ENCODE measurements at regions not wholly inside any gene's neighbourhood (a gene's known extent, or its start where the extent isn't known, plus 50 kb on each side); places are given as distances from the start of the nearest gene placed in this dataset.

DNA sequence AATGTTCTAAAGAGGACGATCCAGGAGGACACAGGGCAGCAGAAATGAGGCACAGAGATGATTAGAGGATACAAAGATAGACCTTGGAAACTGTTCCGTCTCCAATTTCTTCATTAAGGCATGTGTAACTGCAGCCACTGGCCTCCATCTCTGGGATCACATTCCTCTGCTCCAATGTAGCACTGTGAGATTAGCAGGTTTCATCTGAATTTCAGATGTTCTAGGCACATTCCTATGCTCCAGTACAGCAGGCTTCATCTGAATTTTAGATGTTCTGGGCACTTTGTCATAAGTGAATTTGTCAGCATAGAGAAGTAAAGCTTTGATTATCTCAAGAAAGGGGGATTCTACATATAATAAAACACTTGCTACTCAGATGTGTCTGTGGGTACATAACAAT lies 671.4 kb downstream of the MTRR start:
- H3K4me3 ChIP-seq = no peak overlapping the region
- H3K36me3 ChIP-seq = no peaks in the 10 kb centered on the region
- no peaks in the 10 kb centered on the region for H3K27me3 ChIP-seq
- H3K4me1 ChIP-seq = no peaks in the 10 kb centered on the region
- no peak for DNase-seq (ENCODE audit: extremely low spot score in 2 of 2)
- no peak overlapping the region for H3K27ac ChIP-seq
- intact Hi-C loops (cut with DNase I) = no loop called here
- TF ChIP-seq POLR2A (IDR thresholded peaks at IDR 0.05) (no peak), POLR2AphosphoS5 (IDR thresholded peaks at IDR 0.05; ENCODE audit: insufficient read depth in 1 of 2, low read depth in 1 of 2) (no peak)
- TF ChIP-seq, protein P1, sequence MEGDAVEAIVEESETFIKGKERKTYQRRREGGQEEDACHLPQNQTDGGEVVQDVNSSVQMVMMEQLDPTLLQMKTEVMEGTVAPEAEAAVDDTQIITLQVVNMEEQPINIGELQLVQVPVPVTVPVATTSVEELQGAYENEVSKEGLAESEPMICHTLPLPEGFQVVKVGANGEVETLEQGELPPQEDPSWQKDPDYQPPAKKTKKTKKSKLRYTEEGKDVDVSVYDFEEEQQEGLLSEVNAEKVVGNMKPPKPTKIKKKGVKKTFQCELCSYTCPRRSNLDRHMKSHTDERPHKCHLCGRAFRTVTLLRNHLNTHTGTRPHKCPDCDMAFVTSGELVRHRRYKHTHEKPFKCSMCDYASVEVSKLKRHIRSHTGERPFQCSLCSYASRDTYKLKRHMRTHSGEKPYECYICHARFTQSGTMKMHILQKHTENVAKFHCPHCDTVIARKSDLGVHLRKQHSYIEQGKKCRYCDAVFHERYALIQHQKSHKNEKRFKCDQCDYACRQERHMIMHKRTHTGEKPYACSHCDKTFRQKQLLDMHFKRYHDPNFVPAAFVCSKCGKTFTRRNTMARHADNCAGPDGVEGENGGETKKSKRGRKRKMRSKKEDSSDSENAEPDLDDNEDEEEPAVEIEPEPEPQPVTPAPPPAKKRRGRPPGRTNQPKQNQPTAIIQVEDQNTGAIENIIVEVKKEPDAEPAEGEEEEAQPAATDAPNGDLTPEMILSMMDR (IDR thresholded peaks at IDR 0.05) = no peak
- H3K9me3 ChIP-seq = no peaks in the 10 kb centered on the region

DNA sequence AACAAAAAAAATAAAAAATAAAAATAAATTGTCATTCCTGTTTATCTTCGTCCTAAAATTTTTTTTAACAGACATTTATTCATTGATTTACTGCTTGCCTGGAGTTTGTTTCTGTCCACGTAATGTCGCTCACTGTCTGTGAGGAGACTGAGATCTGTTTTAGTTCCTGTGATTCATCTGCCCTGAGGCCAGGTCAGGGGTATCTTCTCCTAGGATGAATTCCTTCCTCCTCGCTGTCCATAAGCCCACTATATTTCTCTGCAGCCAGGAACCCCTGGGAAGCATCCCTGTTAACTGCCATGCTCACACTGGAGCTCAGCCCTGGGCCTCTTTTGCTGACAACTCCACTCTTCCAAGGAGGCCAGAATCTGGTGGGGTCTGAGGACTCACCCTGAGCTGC lies 682.0 kb downstream of the MTRR start:
- H3K9me3 ChIP-seq = no peaks in the 10 kb centered on the region
- no peak for TF ChIP-seq POLR2A (IDR thresholded peaks at IDR 0.05)
- intact Hi-C loops (cut with DNase I) = no loop called here
- DNase-seq (ENCODE audit: extremely low spot score in 2 of 2) = no peak
- H3K4me1 ChIP-seq = no peaks in the 10 kb centered on the region
- H3K4me3 ChIP-seq = no peak overlapping the region
- no peak overlapping the region for H3K27ac ChIP-seq
- no peaks in the 10 kb centered on the region for H3K36me3 ChIP-seq
- no peaks in the 10 kb centered on the region for H3K27me3 ChIP-seq

DNA sequence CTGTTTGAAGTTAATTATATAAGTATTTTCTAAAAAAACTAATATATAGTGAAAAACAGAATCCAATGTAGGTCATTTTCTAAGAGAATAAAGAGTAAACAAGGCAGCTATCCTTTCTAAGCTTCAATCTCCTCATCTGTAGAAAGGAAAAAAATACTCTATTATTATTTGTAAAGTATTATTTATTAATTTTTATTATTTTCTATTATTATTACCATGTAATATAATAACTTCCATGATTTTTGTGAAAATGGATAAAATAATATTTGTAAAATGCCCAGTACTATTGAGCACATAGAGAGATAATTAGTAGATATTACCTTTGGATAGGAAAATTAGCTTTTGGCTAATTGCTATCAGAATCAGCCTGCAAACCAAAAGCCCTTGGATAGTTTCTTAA lies 684.4 kb downstream of the MTRR start:
- H3K27me3 ChIP-seq = no peaks in the 10 kb centered on the region
- no peak for DNase-seq (ENCODE audit: extremely low spot score in 2 of 2)
- intact Hi-C loops (cut with DNase I) = no loop called here
- no peak overlapping the region for H3K27ac ChIP-seq
- H3K4me1 ChIP-seq = no peaks in the 10 kb centered on the region
- H3K9me3 ChIP-seq = no peaks in the 10 kb centered on the region
- no peak overlapping the region for H3K4me3 ChIP-seq
- TF ChIP-seq POLR2A (IDR thresholded peaks at IDR 0.05) (no peak), POLR2AphosphoS5 (IDR thresholded peaks at IDR 0.05; ENCODE audit: insufficient read depth in 1 of 2, low read depth in 1 of 2) (no peak)
- TF ChIP-seq, protein P1 (IDR thresholded peaks at IDR 0.05) = no peak
- H3K36me3 ChIP-seq = no peaks in the 10 kb centered on the region

DNA sequence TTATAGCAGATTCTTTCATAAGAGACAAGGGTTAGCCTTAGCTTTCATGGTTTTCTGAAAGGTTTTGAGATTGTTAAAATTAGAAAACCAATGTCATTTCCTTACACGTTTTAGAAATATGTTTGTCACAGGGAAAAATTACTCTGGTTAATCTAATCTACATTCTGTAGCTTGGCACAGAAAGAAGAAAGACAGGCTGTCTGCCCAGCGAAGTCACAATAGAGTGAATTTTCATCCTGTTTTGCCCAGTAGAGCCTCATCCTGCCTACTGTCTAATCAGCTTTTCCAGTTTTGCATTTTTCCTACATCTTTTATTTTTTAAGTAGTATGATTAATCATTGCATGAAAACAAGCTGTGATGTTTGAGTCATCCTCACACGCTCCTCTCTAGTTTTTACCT lies 688.8 kb downstream of the MTRR start:
- intact Hi-C loops (cut with DNase I) = no loop called here
- no peak overlapping the region for H3K27ac ChIP-seq
- no peak for DNase-seq (ENCODE audit: extremely low spot score in 2 of 2)
- H3K4me1 ChIP-seq = no peaks in the 10 kb centered on the region
- no peaks in the 10 kb centered on the region for H3K36me3 ChIP-seq
- no peak for TF ChIP-seq POLR2A (IDR thresholded peaks at IDR 0.05)
- TF ChIP-seq, protein P1 (IDR thresholded peaks at IDR 0.05) = no peak
- TF ChIP-seq POLR2AphosphoS5 (IDR thresholded peaks at IDR 0.05; ENCODE audit: insufficient read depth in 1 of 2, low read depth in 1 of 2) = no peak
- H3K9me3 ChIP-seq = no peaks in the 10 kb centered on the region
- H3K27me3 ChIP-seq = no peaks in the 10 kb centered on the region
- H3K4me3 ChIP-seq = no peak overlapping the region

DNA sequence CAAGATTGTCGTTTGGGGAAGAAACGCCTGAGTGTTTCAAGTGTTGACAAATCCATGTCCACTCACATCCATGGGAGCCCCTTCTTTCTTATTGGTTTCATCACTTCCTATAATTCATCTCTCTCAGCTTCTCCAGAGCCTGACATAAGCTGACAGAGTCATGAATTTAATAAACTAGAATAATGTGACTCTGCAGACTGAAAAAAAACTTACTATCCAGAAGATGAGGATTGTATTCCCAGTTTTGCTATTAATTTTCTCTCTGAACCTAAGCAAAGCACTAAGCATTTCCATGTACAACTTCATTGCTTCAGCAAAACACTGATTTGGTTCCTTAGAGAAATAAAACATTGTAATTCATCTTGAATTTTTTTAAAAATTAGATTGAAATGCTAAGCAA lies 691.8 kb downstream of the MTRR start:
- no peaks in the 10 kb centered on the region for H3K4me1 ChIP-seq
- H3K27me3 ChIP-seq = no peaks in the 10 kb centered on the region
- H3K27ac ChIP-seq = no peak overlapping the region
- intact Hi-C loops (cut with DNase I) = no loop called here
- no peak for TF ChIP-seq POLR2A (IDR thresholded peaks at IDR 0.05)
- no peaks in the 10 kb centered on the region for H3K9me3 ChIP-seq
- H3K36me3 ChIP-seq = no peaks in the 10 kb centered on the region
- DNase-seq (ENCODE audit: extremely low spot score in 2 of 2) = no peak
- no peak overlapping the region for H3K4me3 ChIP-seq

DNA sequence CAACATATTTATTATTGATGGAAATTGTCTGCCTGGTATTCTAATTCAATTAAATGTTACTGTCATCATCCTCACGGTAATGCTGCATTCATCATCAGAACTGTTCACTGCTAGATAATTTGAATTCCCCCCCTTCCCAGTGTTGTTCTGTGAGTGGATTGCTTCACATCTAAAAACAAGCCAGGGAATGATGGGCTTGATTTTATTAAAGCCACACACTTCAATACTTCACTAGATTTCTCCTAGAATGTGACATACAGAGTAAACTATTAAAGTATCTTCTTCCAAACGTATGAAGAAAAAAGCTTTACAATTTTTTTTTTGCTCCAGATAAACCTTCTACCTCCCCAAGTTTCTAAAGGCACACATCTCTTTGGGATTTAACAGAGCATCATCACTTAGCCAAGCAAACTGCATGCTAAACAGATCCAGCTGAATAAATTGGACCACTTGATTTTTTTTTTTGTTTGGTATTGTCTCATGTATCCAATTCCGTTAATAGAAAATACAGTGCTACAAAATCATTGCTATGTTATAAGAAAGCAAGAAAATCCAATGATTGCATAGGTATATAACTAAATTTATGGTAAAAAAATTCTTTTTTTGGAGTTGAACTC lies 692.4 kb downstream of the MTRR start:
- H3K9me3 ChIP-seq = no peaks in the 10 kb centered on the region
- TF ChIP-seq POLR2A (IDR thresholded peaks at IDR 0.05) (no peak), POLR2AphosphoS5 (IDR thresholded peaks at IDR 0.05; ENCODE audit: insufficient read depth in 1 of 2, low read depth in 1 of 2) (no peak)
- TF ChIP-seq, protein P1 (IDR thresholded peaks at IDR 0.05) = no peak
- no peaks in the 10 kb centered on the region for H3K27me3 ChIP-seq
- DNase-seq (ENCODE audit: extremely low spot score in 2 of 2) = no peak
- no peak overlapping the region for H3K27ac ChIP-seq
- no peaks in the 10 kb centered on the region for H3K4me1 ChIP-seq
- H3K36me3 ChIP-seq = no peaks in the 10 kb centered on the region
- H3K4me3 ChIP-seq = no peak overlapping the region
- intact Hi-C loops (cut with DNase I) = no loop called here
